RWPE2 (cell line): ENCODE measurements at regions not wholly inside any gene's neighbourhood (a gene's known extent, or its start where the extent isn't known, plus 50 kb on each side); places are given as distances from the start of the nearest gene placed in this dataset.

Source experiments
- ATAC-seq: fragments of 200-7000 bp; cut with Tn5 transposase; 3 replicates; pipeline ENCODE4 v1.9.1; 2021; ENCODE audit warnings: low read depth
- DNase-seq: peaks from one replicate; pipeline ENCODE4 v3.0.0-alpha.2; 2020; ENCODE audit warnings: low spot score
- H3K27ac ChIP-seq: fragments of 450-650 bp; 2 replicates; pipeline ENCODE4 v1.5.1; 2017; ENCODE audit warnings: mild to moderate bottlenecking; ENCODE audit not compliant: poor library complexity, severe bottlenecking
- H3K27me3 ChIP-seq: fragments of 250-450 bp; sonication (Bioruptor Pico); 2 replicates; pipeline ENCODE4 v1.5.1; 2021; ENCODE audit warnings: mild to moderate bottlenecking, moderate library complexity; ENCODE audit not compliant: insufficient read depth, poor library complexity, severe bottlenecking
- H3K36me3 ChIP-seq: fragments of 250-450 bp; sonication (Bioruptor Pico); 2 replicates; pipeline ENCODE4 v1.5.1; 2020; ENCODE audit warnings: low read depth, mild to moderate bottlenecking, moderate library complexity
- H3K4me1 ChIP-seq: fragments of 250-450 bp; sonication (Bioruptor Pico); 2 replicates; pipeline ENCODE4 v1.5.1; 2021; ENCODE audit warnings: mild to moderate bottlenecking, moderate library complexity; ENCODE audit not compliant: insufficient read depth, poor library complexity, severe bottlenecking
- H3K4me3 ChIP-seq: fragments of 250-450 bp; sonication (Bioruptor Pico); 2 replicates; pipeline ENCODE4 v1.5.1; 2021; ENCODE audit warnings: mild to moderate bottlenecking, moderate library complexity; ENCODE audit not compliant: severe bottlenecking
- H3K9me3 ChIP-seq: fragments of 250-450 bp; sonication (Bioruptor Pico); 2 replicates; pipeline ENCODE4 v1.5.1; 2021; ENCODE audit warnings: mild to moderate bottlenecking, moderate library complexity; ENCODE audit not compliant: severe bottlenecking
- CTCF ChIP-seq: fragments of 450-650 bp; IDR thresholded peaks from one replicate; pipeline ENCODE4 v1.5.1; 2017; ENCODE audit warnings: mild to moderate bottlenecking, moderate library complexity; ENCODE audit not compliant: poor library complexity, severe bottlenecking

DNA sequence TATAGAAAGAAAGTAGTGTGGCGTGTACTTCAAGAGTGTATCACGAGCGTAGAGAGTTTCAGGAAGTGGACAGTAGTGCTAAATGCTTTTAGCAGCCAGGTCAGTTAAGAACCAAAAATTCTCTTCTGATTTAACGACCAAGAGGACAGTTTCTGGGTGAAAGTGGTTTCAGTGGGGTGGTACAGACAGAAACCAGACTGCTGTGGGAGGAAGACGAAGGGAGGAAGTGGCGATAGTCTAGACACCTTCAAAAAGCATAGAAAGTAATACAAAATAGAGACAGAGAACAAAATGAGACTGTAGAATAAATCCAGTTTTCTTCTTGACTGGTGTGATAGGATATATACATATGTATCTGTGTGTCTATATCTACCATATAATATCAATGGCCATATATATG, 93.5 kb downstream of the MBL2 start:
- no peak overlapping the region for H3K4me3 ChIP-seq
- DNase-seq (no peak), ATAC-seq (no peak)
- H3K27me3 ChIP-seq: no peaks in the 10 kb centered on the region
- H3K9me3 ChIP-seq: no peaks in the 10 kb centered on the region
- peaks cover 16% of the 10 kb centered on the region for H3K4me1 ChIP-seq
- no peaks in the 10 kb centered on the region for H3K36me3 ChIP-seq
- no peak for TF ChIP-seq CTCF
- H3K27ac ChIP-seq: no peak overlapping the region

GRCh38 chr10:52682766-52683165, 89.8 kb downstream of the MBL2 start:
- no peak overlapping the region for H3K4me3 ChIP-seq
- H3K36me3 ChIP-seq: no peaks in the 10 kb centered on the region
- no peaks in the 10 kb centered on the region for H3K27me3 ChIP-seq
- no peak for TF ChIP-seq CTCF
- ATAC-seq: no peak
- no peaks in the 10 kb centered on the region for H3K9me3 ChIP-seq
- DNase-seq: no peak
- no peak overlapping the region for H3K27ac ChIP-seq
- H3K4me1 ChIP-seq: peaks cover 7% of the 10 kb centered on the region

GRCh38 chr10:52683776-52684175, 88.8 kb downstream of the MBL2 start:
- no peak overlapping the region for H3K4me3 ChIP-seq
- H3K27me3 ChIP-seq: no peaks in the 10 kb centered on the region
- no peaks in the 10 kb centered on the region for H3K9me3 ChIP-seq
- peaks cover 7% of the 10 kb centered on the region for H3K4me1 ChIP-seq
- DNase-seq (no peak), ATAC-seq (no peak)
- H3K27ac ChIP-seq: no peak overlapping the region
- no peaks in the 10 kb centered on the region for H3K36me3 ChIP-seq
- TF ChIP-seq CTCF: no peak

- no peak for TF ChIP-seq CTCF
- H3K27ac ChIP-seq: peak overlapping the region; percentile 28
- no peak overlapping the region for H3K4me3 ChIP-seq
- H3K4me1 ChIP-seq: peaks cover 4% of the 10 kb centered on the region
- peak; percentile 31; the same call in 1 of the 3 replicates for ATAC-seq
- H3K36me3 ChIP-seq: no peaks in the 10 kb centered on the region
- no peaks in the 10 kb centered on the region for H3K27me3 ChIP-seq
- no peak for DNase-seq
- H3K9me3 ChIP-seq: peaks cover 6% of the 10 kb centered on the region
These were observed 83.7 kb downstream of the MBL2 start for GRCh38 chr10:52688899-52689298.

DNA sequence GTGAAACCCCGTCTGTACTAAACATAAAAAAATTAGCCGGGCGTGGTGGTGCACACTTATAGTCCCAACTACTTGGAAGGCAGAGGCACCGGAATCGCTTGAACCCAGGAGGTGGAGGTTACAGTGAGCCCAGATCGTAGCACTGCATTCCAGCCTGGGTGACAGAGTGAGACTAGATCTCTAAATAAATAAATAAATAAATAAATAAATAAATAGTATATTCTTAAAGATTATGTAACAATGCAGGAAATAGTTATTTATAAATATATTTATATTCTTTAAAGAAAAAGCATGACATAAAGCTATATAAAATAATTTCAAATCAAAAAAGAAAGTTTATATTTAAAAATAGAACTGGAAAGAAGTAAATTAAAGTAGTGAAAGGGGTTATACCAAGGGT, 76.4 kb downstream of the MBL2 start:
- Histone ChIP-seq H3K27ac (no peak overlapping the region), H3K4me1 (no peaks in the 10 kb centered on the region), H3K9me3 (peaks cover 6% of the 10 kb centered on the region), H3K36me3 (no peaks in the 10 kb centered on the region), H3K27me3 (no peaks in the 10 kb centered on the region), H3K4me3 (no peak overlapping the region)
- ATAC-seq (no peak), DNase-seq (no peak)
- TF ChIP-seq CTCF: no peak
